DOHH2 (cell line): ENCODE measurements at regions not wholly inside any gene's neighbourhood (a gene's known extent, or its start where the extent isn't known, plus 50 kb on each side); places are given as distances from the start of the nearest gene placed in this dataset.

Experiments used
- EZH2phosphoT487 ChIP-seq: fragments of 200-600 bp; sonication (generic); IDR thresholded peaks from 2 replicates; pipeline ENCODE4 v1.6.1; 2017; ENCODE audit warnings: borderline replicate concordance, mild to moderate bottlenecking, antibody characterized with exemption, low read length, moderate library complexity, mixed read lengths
- TF ChIP-seq, protein P1 (sequence below): fragments of 200-600 bp; sonication (generic); IDR thresholded peaks from one replicate; pipeline ENCODE4 v1.5.1; 2014; ENCODE audit warnings: antibody characterized with exemption, mild to moderate bottlenecking, low read depth, low read length; ENCODE audit not compliant: poor library complexity, severe bottlenecking

DNA sequence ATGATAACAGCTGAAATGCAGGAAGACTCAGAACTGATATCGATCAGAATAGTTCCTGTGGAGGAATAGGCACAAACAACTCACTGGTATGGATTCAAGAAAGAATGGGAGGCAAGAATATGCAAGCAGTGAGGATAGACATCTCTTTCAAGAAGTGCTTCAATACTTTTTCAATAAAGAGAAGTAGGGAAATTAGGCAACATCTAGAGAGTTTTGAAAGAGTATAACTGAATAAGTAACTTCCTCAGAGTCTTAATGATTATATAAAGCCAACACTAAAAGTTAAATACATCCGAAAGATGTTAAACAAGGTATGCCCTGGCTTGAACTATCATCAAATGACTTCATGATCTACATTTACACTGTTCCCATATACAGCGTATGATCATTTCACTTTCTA is 1443.0 kb downstream of the PCDH7 start:
- TF ChIP-seq, protein P1, sequence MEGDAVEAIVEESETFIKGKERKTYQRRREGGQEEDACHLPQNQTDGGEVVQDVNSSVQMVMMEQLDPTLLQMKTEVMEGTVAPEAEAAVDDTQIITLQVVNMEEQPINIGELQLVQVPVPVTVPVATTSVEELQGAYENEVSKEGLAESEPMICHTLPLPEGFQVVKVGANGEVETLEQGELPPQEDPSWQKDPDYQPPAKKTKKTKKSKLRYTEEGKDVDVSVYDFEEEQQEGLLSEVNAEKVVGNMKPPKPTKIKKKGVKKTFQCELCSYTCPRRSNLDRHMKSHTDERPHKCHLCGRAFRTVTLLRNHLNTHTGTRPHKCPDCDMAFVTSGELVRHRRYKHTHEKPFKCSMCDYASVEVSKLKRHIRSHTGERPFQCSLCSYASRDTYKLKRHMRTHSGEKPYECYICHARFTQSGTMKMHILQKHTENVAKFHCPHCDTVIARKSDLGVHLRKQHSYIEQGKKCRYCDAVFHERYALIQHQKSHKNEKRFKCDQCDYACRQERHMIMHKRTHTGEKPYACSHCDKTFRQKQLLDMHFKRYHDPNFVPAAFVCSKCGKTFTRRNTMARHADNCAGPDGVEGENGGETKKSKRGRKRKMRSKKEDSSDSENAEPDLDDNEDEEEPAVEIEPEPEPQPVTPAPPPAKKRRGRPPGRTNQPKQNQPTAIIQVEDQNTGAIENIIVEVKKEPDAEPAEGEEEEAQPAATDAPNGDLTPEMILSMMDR, result no peak
- no peak for TF ChIP-seq EZH2phosphoT487
